ENCODE measurements at regions not wholly inside any gene's neighbourhood (a gene's known extent, or its start where the extent isn't known, plus 50 kb on each side); places are given as distances from the start of the nearest gene placed in this dataset.

GRCh38 chr6:74651948-74652842 lies 553.7 kb downstream of the COL12A1 start:
- H3K27me3 ChIP-seq: no peaks in the 10 kb centered on the region
- TF ChIP-seq EP300 (IDR thresholded peaks at IDR 0.05) (no peak), POLR2A (IDR thresholded peaks at IDR 0.05) (no peak), CTCF (IDR thresholded peaks at IDR 0.05) (no peak), POLR2AphosphoS5 (IDR thresholded peaks at IDR 0.05) (no peak)
- no peak for DNase-seq
- H3K4me1 ChIP-seq: no peaks in the 10 kb centered on the region
- no peak overlapping the region for H3K27ac ChIP-seq
- no peaks in the 10 kb centered on the region for H3K36me3 ChIP-seq
- intact Hi-C loops (cut with DNase I; ENCODE audit: low total_unique reads): no loop called here
- 80 to 88% (median 85%) methylated on average over 5 of the region's 5 CpGs for WGBS, 5 donors
- no peak overlapping the region for H3K4me3 ChIP-seq
- no peaks in the 10 kb centered on the region for H3K9me3 ChIP-seq

- no peaks in the 10 kb centered on the region for H3K4me1 ChIP-seq
- WGBS, 5 donors: 92 to 95% (median 93%) methylated on average over 3 of the region's 3 CpGs
- TF ChIP-seq EP300 (IDR thresholded peaks at IDR 0.05) (no peak), POLR2AphosphoS5 (IDR thresholded peaks at IDR 0.05) (no peak), POLR2A (IDR thresholded peaks at IDR 0.05) (no peak), CTCF (IDR thresholded peaks at IDR 0.05) (no peak)
- intact Hi-C loops (cut with DNase I; ENCODE audit: low total_unique reads): no loop called here
- H3K27ac ChIP-seq: no peak overlapping the region
- no peaks in the 10 kb centered on the region for H3K27me3 ChIP-seq
- no peaks in the 10 kb centered on the region for H3K36me3 ChIP-seq
- H3K9me3 ChIP-seq: no peaks in the 10 kb centered on the region
- DNase-seq: no peak
- no peak overlapping the region for H3K4me3 ChIP-seq
Observed at GRCh38 chr6:74650668-74651067, 555.2 kb downstream of the COL12A1 start.

GRCh38 chr6:74646461-74646860 lies 559.4 kb downstream of the COL12A1 start:
- Histone ChIP-seq H3K9me3 (no peaks in the 10 kb centered on the region), H3K27ac (no peak overlapping the region), H3K4me3 (no peak overlapping the region), H3K36me3 (no peaks in the 10 kb centered on the region), H3K4me1 (no peaks in the 10 kb centered on the region), H3K27me3 (no peaks in the 10 kb centered on the region)
- TF ChIP-seq CTCF (IDR thresholded peaks at IDR 0.05) (no peak), POLR2AphosphoS5 (IDR thresholded peaks at IDR 0.05) (no peak), POLR2A (IDR thresholded peaks at IDR 0.05) (no peak), EP300 (IDR thresholded peaks at IDR 0.05) (no peak)
- no peak for DNase-seq
- intact Hi-C loops (cut with DNase I; ENCODE audit: low total_unique reads): no loop called here
- 93 to 100% (median 100%) methylated on average over 1 of the region's 1 CpG for WGBS, 5 donors

GRCh38 chr6:74645108-74645849 lies 560.6 kb downstream of the COL12A1 start:
- no peaks in the 10 kb centered on the region for H3K36me3 ChIP-seq
- no peak overlapping the region for H3K4me3 ChIP-seq
- no peaks in the 10 kb centered on the region for H3K9me3 ChIP-seq
- H3K27me3 ChIP-seq: no peaks in the 10 kb centered on the region
- TF ChIP-seq POLR2AphosphoS5 (IDR thresholded peaks at IDR 0.05): no peak
- no peak for TF ChIP-seq POLR2A (IDR thresholded peaks at IDR 0.05)
- no peak for TF ChIP-seq EP300 (IDR thresholded peaks at IDR 0.05)
- no peak for TF ChIP-seq CTCF (IDR thresholded peaks at IDR 0.05)
- 80 to 89% (median 86%) methylated on average over 6 of the region's 6 CpGs for WGBS, 5 donors
- no peak for DNase-seq
- no peaks in the 10 kb centered on the region for H3K4me1 ChIP-seq
- intact Hi-C loops (cut with DNase I; ENCODE audit: low total_unique reads): no loop called here
- no peak overlapping the region for H3K27ac ChIP-seq

All from stomach (tissue), 8 donors.